IPS-NIHi11 (cell line): ENCODE measurements at regions not wholly inside any gene's neighbourhood (a gene's known extent, or its start where the extent isn't known, plus 50 kb on each side); places are given as distances from the start of the nearest gene placed in this dataset.

ENCODE experiments used
- DNase-seq: peaks from one replicate; pipeline ENCODE4 v3.0.0; 2012; ENCODE audit warnings: mixed read lengths, low spot score

DNA sequence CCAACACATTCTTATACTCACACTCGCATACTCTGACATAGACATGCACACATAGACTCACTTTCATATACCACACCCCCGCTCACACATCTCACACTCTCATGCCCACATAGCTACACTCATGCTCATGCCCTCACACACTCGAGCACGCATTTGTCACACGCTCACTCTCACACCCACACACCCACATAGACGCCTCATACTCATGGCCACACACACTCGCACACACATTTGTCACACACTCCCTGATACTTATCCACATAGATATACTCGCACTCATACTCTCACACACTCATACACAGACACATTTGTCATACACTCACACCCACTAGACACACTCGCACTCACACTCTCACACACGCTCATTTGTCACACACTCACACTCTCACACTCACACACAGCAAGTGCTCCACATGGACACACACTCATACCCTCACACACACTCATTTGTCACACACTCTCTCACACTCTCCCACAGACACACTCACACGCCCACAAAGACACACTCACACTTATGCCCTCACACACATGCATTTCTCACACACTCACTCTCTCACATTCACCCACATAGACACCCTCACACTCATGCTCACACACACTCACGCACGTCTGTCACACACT, 50.9 kb downstream of the TNP1 start:
- no peak for DNase-seq

DNA sequence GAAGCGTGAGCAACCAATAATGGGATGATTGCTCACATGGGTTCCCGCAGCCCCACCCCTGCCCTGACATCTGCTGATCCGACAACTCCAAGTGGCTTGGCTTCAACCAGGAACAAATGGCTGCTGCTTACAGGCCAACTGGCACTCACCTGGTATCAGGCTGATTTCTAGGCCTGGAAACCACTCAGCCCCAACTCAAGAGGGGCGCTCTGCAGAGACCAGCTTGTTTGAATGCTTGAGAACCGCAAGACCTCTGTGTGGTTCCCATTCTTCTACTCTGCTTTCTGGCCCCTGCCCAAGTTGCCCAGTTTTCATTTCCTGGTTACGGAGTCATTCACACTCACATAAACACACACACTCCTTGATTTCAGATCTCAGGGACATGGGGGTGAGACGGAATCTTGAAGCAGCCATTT, 52.0 kb downstream of the TNP1 start:
- DNase-seq: no peak

DNA sequence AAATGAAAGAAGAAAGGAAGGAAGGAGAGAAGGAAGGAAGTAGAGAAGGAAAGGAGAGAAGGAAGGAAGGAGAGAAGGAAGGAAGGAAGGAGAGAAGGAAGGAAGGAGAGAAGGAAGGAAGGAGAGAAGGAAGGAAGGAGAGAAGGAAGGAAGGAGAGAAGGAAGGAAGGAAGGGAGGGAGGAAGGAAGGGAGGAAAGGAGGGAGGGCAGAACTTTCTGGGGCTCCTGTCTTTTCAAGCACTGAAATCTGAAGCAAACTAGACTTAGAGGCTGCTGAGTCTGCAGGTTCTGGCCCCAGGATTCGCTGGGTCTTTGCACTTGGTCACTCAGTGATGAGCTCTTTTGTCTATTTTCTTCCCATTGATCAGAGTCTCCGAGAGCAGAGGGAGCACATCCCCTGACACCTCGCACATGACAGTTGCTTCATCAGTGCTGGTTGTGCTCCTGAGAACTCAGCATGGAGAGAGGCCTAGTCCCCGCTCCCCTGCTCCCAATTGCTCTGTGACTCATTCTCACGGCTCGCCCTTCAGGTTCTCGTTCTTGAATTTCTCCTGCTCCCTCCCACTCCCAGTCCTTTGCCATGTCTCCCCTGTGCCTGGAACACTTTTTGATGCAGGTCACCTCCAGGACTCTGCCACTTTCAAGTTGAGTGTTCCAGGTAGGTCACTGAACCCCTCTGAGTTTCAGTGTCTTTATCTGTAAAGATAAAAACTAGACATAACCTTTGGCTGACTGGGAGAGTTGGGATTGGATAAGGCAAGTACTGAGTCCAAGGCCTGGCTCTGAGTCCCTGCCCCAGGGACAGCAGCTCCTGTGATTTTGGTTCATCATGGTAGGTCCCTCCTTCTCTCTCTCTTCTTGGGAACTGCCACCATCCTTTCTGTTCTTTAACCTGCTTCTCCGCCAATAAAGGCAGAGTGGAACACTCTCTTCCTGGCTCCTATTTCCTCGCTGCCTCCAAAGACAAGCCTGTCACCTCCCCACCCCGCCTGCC, 55.2 kb downstream of the TNP1 start:
- no peak for DNase-seq

DNA sequence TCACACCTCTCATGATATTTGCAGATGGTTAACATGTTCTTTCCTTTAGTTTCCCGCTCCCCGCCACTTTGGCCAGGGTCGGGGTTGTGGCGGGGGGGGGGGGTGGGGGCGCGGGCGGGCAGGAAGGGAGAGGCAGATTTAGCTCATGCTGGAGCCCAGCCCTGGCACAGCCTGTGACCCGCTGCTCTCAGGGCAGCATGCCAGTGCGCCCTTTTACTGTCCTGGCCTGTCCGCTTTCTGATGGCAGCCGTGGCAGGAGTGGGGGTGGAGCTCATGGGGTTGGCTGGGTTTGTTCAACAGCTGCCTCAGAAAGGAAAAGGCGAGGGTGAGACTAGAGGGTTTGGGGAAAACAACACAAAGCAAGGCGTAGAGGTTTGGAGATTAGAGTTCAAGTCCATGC, 56.1 kb downstream of the TNP1 start:
- no peak for DNase-seq

DNA sequence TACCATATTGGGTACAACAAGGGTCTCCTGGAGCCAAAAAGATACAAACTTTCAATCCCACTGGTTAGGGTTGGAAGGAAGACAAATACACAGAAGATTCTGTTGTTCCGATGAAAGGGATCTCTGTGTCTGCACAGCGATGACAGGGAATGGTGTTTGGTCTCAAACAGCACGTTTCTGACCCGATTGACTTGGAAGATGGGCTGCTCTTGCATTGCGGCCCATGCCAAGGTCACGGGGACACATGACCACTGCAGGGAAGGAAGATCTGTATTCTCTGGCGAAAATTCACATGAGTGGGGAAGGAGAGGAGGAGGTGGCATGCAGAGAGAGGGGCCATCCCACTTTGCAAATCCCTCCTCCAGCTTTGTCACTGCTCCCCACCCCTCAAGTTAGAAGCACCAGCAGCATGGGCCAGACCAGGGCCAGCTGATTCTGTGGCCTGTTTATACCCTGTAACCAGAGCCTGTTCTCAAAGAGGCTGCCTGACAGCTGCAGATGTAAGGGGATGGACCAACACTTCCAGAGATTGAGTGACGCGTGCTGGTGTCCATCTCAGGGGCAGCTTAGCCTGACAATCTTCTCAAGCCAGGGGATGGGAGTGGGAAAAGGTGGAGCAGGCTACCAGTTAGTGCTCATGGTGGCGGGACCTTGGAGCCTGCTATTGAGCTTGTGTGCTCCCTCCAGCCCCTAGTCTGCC, 57.2 kb downstream of the TNP1 start:
- no peak for DNase-seq

GRCh38 chr2:216800836-216801235, 59.0 kb downstream of the TNP1 start:
- DNase-seq: no peak

DNA sequence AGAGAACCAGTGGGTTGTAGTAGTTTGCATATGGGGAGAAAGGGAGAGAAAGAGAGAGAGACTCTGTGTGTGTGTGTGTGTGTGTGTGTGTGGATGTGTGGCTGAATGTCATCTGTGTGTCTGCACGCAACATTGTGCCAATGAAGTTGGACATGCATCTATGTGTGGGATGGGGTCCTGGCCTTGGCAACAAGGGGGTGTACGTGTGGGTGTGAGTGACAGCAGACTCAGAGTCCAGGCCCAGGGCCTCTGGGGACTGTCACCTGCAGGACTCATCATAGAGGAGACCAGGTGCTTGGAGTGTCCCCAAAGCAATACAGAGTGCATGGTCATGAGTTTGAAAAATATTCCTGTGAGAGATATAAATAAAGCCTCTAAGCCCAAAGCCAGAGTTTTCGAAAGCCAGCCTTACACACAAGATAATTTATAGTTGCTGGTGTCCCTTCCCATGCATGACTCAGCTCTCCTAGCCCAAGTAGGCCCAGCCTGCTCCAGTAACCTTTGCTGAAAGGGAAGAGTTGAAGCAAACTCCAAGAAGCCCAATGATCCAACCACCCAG, 59.9 kb downstream of the TNP1 start:
- DNase-seq: no peak

GRCh38 chr2:216796115-216796840, 63.6 kb downstream of the TNP1 start:
- no peak for DNase-seq

DNA sequence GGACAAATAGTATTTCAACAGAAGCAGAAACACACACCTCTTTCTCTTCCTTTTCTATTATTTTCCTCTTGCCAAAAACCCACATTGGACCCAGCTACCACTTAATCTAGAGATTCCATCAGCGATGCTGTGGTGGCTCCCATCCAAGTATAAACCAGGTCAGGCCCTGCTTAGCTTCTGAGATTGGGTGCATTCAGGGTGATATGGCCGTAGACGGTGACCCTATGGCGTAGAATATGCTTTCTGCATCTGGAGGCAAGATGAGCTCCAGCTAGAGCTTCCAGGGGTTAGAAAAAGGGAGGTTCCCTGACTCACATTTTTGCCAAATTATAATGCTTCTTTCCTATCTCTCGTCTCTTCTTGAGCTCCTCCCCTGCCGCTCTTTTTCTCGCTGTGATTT, 66.5 kb downstream of the TNP1 start:
- DNase-seq: no peak

GRCh38 chr2:216792222-216793021, 67.4 kb downstream of the TNP1 start:
- DNase-seq: no peak

DNA sequence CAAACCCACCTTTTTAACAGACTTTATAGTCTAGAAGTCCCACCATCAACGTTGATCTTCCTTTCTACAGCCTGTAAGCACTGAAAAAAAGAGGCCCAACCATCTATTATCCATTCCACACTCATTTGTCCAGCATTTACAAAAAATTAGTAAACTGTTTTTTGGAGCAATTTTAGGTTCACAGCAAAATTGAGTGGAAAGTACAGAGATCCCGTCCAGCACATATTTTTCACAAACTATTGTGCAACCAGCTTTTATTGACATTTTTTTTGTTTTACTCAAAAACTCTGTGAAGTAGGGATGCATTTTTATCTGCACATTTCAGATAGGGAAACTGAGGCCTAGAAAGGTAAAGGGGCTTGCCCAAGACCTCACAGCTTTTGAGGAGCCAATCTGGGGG, 68.6 kb downstream of the TNP1 start:
- DNase-seq: no peak

- DNase-seq: no peak
Observed at GRCh38 chr2:216789081-216789480, 70.8 kb downstream of the TNP1 start.

GRCh38 chr2:216787851-216788540, 71.9 kb downstream of the TNP1 start:
- DNase-seq: no peak

DNA sequence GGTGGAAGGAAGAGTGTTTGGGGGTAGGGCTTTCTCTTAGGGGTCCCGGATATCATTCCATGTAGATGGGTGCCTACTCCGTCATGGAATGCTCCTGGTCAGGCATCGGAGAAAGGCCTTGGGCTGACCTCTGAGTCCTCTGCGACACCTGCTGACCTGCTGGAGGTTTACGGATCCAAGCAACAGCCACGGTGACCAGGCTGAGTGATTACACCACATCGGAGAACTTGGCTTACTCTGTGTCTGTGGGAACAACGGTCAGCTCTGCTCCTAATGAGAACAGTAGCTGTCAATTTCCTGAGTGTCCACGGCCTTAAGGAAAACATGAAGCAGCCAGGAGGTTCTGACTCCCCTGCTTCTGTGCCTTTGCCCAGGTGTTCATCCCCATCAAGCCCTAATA, 73.2 kb downstream of the TNP1 start:
- no peak for DNase-seq

DNA sequence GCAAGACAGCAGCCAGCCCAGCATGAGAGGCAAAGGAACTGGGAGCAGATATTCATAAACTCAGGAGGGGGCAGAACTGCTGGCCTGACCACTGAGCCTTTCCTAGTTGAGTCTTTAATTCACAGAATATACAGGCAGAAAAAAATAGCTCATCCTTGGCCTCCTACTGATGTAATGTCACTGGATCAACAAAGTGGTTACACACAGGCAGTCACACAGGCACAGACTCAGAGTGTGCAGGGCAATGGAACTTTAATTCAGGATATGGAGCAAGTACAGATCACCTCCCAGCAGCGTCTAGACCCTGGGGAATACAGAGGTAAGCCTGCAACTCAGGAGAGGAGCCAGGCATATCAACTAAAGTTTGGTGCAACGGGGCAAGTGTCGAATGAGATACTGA, 75.4 kb downstream of the TNP1 start:
- no peak for DNase-seq

DNA sequence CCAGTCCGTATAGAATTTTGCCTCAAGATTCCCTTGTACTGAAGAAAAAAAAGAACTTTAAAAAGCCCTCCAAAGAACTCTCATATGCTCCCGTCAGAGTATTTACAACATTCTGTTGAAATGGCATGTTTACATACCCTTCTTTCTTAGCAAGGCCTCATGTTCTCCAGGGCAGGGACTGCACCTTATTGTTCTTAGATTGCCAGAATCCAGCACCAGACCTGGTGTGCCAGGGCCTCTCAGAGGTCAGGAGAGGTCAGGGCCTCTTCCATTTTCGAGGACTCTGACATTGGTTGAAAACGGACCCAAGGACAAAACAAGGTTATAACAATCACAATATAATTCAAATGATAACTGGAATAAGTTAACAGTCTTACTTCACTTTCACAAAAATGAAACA, 78.2 kb downstream of the TNP1 start:
- no peak for DNase-seq

- no peak for DNase-seq
Observed at GRCh38 chr2:216780843-216781242, 79.0 kb downstream of the TNP1 start.

DNA sequence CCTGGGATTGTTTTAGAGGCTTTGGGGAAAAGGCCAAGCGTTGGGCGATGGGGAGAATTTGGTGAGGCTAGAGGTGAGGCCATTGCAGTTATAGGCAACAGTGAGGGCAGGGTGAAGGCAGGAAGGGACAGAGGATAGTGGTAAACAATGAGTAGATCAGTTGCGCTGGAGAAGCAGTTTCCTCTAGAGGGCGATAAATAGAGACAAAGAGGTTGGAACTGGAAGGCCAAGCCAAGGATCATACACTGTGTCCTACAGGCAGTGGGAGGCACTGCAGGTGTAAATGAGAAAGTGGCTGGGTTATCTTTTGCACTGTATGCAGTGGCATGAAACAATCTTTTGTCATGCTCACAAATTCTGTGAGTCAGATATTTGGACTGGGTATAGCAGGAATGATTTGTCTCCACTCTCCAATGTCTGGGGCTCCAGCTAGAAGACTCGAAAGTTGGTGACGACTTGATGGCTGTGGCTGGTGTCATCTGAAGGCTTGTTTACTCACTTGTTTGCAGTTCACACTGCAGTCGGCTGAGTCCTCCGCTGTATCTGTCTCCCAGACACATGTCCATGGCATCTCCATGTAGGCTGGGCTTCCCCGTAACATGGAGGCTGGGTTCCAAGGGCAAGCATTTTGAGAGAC, 82.1 kb downstream of the TNP1 start:
- peak; percentile 87 for DNase-seq

- no peak for DNase-seq
Observed at GRCh38 chr2:216776066-216776850, 80.9 kb upstream of the IGFBP5 start.
